ENCODE measurements at regions not wholly inside any gene's neighbourhood (a gene's known extent, or its start where the extent isn't known, plus 50 kb on each side); places are given as distances from the start of the nearest gene placed in this dataset.
"Not testable (repeated sequence)": the region's sequence is repeated elsewhere in the genome, so short reads cannot be mapped to it uniquely, and the experiment has no call there.

GRCh38 chr5:18607570-18607969 lies 973.3 kb downstream of the TAF11L14 start:
- ATAC-seq (ENCODE audit: low read depth) = no peak
- intact Hi-C loops (cut with micrococcal nuclease) = no loop called here

GRCh38 chr5:18617191-18617590 lies 982.9 kb downstream of the TAF11L14 start:
- intact Hi-C loops (cut with micrococcal nuclease); H3K27me3 Mint-ChIP-seq; ATAC-seq (ENCODE audit: low read depth); H3K4me3 Mint-ChIP-seq; H3K4me1 Mint-ChIP-seq; DNase-seq; H3K36me3 Mint-ChIP-seq (ENCODE audit: low read depth); CTCF ChIA-PET; H3K27ac Mint-ChIP-seq; POLR2A ChIA-PET: not testable (repeated sequence)
- peaks cover 13% of the 10 kb centered on the region for H3K9me3 Mint-ChIP-seq

More at GRCh38 chr5:18607570-18607969, 973.3 kb downstream of the TAF11L14 start:
- no peak for DNase-seq
- TF ChIP-seq CTCF (IDR thresholded peaks at IDR 0.05) = no peak
- no peak overlapping the region for H3K27ac Mint-ChIP-seq
- H3K27me3 Mint-ChIP-seq = no peaks in the 10 kb centered on the region
- POLR2A ChIA-PET = no interaction called here
- no peaks in the 10 kb centered on the region for H3K36me3 Mint-ChIP-seq (ENCODE audit: low read depth)
- H3K4me1 Mint-ChIP-seq = no peaks in the 10 kb centered on the region
- CTCF ChIA-PET = no interaction called here
- no peak overlapping the region for H3K4me3 Mint-ChIP-seq
- no peaks in the 10 kb centered on the region for H3K9me3 Mint-ChIP-seq

GRCh38 chr5:18630458-18631045 lies 996.3 kb downstream of the TAF11L14 start:
- H3K27me3 Mint-ChIP-seq = no peaks in the 10 kb centered on the region
- CTCF ChIA-PET = no interaction called here
- ATAC-seq (ENCODE audit: low read depth) (no peak), DNase-seq (no peak)
- H3K36me3 Mint-ChIP-seq (ENCODE audit: low read depth) = no peaks in the 10 kb centered on the region
- no peaks in the 10 kb centered on the region for H3K4me1 Mint-ChIP-seq
- intact Hi-C loops (cut with micrococcal nuclease) = no loop called here
- no peak overlapping the region for H3K4me3 Mint-ChIP-seq
- no peaks in the 10 kb centered on the region for H3K9me3 Mint-ChIP-seq
- TF ChIP-seq CTCF (IDR thresholded peaks at IDR 0.05) = no peak
- no peak overlapping the region for H3K27ac Mint-ChIP-seq
- POLR2A ChIA-PET = no interaction called here

GRCh38 chr5:18652404-18653215 lies 1018.4 kb downstream of the TAF11L14 start:
- H3K36me3 Mint-ChIP-seq (ENCODE audit: low read depth) = no peaks in the 10 kb centered on the region
- intact Hi-C loops (cut with micrococcal nuclease) = no loop called here
- H3K4me1 Mint-ChIP-seq = no peaks in the 10 kb centered on the region
- POLR2A ChIA-PET = no interaction called here
- H3K4me3 Mint-ChIP-seq = no peak overlapping the region
- CTCF ChIA-PET = no interaction called here
- peaks cover 5% of the 10 kb centered on the region for H3K27me3 Mint-ChIP-seq
- H3K27ac Mint-ChIP-seq = no peak overlapping the region
- TF ChIP-seq CTCF (IDR thresholded peaks at IDR 0.05) = no peak
- ATAC-seq (ENCODE audit: low read depth) = no peak
- H3K9me3 Mint-ChIP-seq = peaks cover 9% of the 10 kb centered on the region
- DNase-seq = no peak

- peaks cover 9% of the 10 kb centered on the region for H3K9me3 Mint-ChIP-seq
- H3K36me3 Mint-ChIP-seq (ENCODE audit: low read depth) = no peaks in the 10 kb centered on the region
- ChIA-PET POLR2A (no interaction called here), CTCF (no interaction called here)
- no peak for DNase-seq
- no peak overlapping the region for H3K27ac Mint-ChIP-seq
- H3K4me3 Mint-ChIP-seq = no peak overlapping the region
- peaks cover 5% of the 10 kb centered on the region for H3K27me3 Mint-ChIP-seq
- TF ChIP-seq CTCF (IDR thresholded peaks at IDR 0.05) = no peak
- intact Hi-C loops (cut with micrococcal nuclease) = no loop called here
- ATAC-seq (ENCODE audit: low read depth) = no peak
- no peaks in the 10 kb centered on the region for H3K4me1 Mint-ChIP-seq
Observed at GRCh38 chr5:18653216-18653752, 1019.0 kb downstream of the TAF11L14 start.

Data from activated B cell treated with CpG ODN at 0.5 μM for 24 hours (primary cell).